HepG2 (cell line): ENCODE measurements at regions not wholly inside any gene's neighbourhood (a gene's known extent, or its start where the extent isn't known, plus 50 kb on each side); places are given as distances from the start of the nearest gene placed in this dataset.

ENCODE experiments used
- ATAC-seq: fragments of 200-7000 bp; cut with Tn5 transposase; 3 replicates; pipeline ENCODE4 v1.9.1; 2020; ENCODE audit warnings: mild to moderate bottlenecking, moderate library complexity
- BruUV-seq: library from RNA; stranded (reverse); fragments of 400-500 nt; replicated peaks from 2 replicates; lab custom pipeline; 2021; lab: Mats Ljungman, UMichigan
- CTCF ChIA-PET: fragments of 300-600 bp; formaldehyde crosslinking; extraction: SDS; loops from one replicate; lab custom pipeline; 2021; ENCODE audit warnings: low total read pairs, inconsistent platforms, low intra/inter-chr PET ratio; lab: Yijun Ruan, JAX
- POLR2A ChIA-PET: fragments of 350-600 bp; sonication (Branson Sonifier 250); formaldehyde crosslinking; loops from one replicate; lab custom pipeline; 2020; ENCODE audit warnings: antibody characterized with exemption, inconsistent platforms; lab: Yijun Ruan, JAX
- DNase-seq: peaks from one replicate; pipeline ENCODE4 v3.0.0-alpha.2; 2015; ENCODE audit warnings: low spot score
- FAIRE-seq: peaks from 3 replicates; lab custom pipeline; 2011; peaks lifted over from hg19 to GRCh38; lab: Jason Lieb, UNC
- H2AFZ ChIP-seq: one replicate; pipeline ENCODE4 v1.6.1; 2011; ENCODE audit warnings: low read length, inconsistent platforms
- H3K27ac ChIP-seq: fragments of 300-600 bp; 3 replicates; pipeline ENCODE4 v1.8.0; 2011; ENCODE audit warnings: mixed run types, mild to moderate bottlenecking, mixed read lengths, low read length, inconsistent platforms; ENCODE audit not compliant: insufficient read depth; ENCODE audit errors: extremely low read length
- H3K27me3 ChIP-seq, 2 experiments: fragments of 200-600 bp in 1 of 2; 2 replicates in 1 of 2; 3 replicates in 1 of 2; pipeline versions ENCODE4 v1.6.0 to v1.8.0; 2011; ENCODE audit warnings: low read length in 2 of 2, mild to moderate bottlenecking in 2 of 2, moderate library complexity in 2 of 2, inconsistent platforms in 1 of 2; ENCODE audit not compliant: insufficient read depth in 2 of 2, control insufficient read depth in 1 of 2
- H3K36me3 ChIP-seq, 2 experiments: fragments of 200-600 bp in 1 of 2; replicated peaks in 1 of 2; 2 replicates in 1 of 2; 3 replicates in 1 of 2; pipeline versions ENCODE4 v1.5.1 to v1.8.0; 2011; ENCODE audit warnings: low read length in 2 of 2, inconsistent platforms in 1 of 2; ENCODE audit not compliant: insufficient read depth in 2 of 2, control insufficient read depth in 1 of 2
- H3K4me1 ChIP-seq: 2 replicates; pipeline ENCODE4 v1.5.1; 2012; ENCODE audit warnings: low read length, inconsistent platforms; ENCODE audit not compliant: insufficient read depth
- H3K4me2 ChIP-seq: 2 replicates; pipeline ENCODE4 v1.6.0; 2011; ENCODE audit warnings: low read depth, low read length, inconsistent platforms
- H3K4me3 ChIP-seq, 3 experiments: fragments of 200-600 bp in 1 of 3; sonication (generic), shearing (Covaris generic) in 1 of 3; replicated peaks in 1 of 3; 2 replicates each; pipeline ENCODE4 v1.5.1; 2011 to 2016; ENCODE audit warnings: low read length in 3 of 3, inconsistent platforms in 2 of 3, low read depth in 2 of 3, mild to moderate bottlenecking in 2 of 3, control low read depth in 1 of 3, mixed read lengths in 1 of 3; ENCODE audit not compliant: insufficient read depth in 1 of 3
- H3K79me2 ChIP-seq: one replicate; pipeline ENCODE4 v1.6.1; 2011; ENCODE audit warnings: low read length, inconsistent platforms; ENCODE audit not compliant: insufficient read depth
- H3K9ac ChIP-seq: 2 replicates; pipeline ENCODE4 v1.6.0; 2011; ENCODE audit warnings: mild to moderate bottlenecking, low read depth, low read length, inconsistent platforms; ENCODE audit not compliant: insufficient read depth
- H3K9me3 ChIP-seq: 2 replicates; pipeline ENCODE4 v1.5.1; 2012; ENCODE audit warnings: mild to moderate bottlenecking, low read length
- H4K20me1 ChIP-seq: 2 replicates; pipeline ENCODE4 v1.6.0; 2011; ENCODE audit warnings: inconsistent platforms, mild to moderate bottlenecking, low read length, moderate library complexity; ENCODE audit not compliant: insufficient read depth
- GABPB1 ChIP-seq: IDR thresholded peaks from 2 replicates; pipeline ENCODE4 v1.6.1; 2016; ENCODE audit warnings: mild to moderate bottlenecking, missing genetic modification reagents, moderate library complexity, missing compliant biosample characterization
- MAFG ChIP-seq: sonication (generic); formaldehyde crosslinking; IDR thresholded peaks from 2 replicates; pipeline ENCODE4 v1.5.1; 2020; ENCODE audit warnings: mild to moderate bottlenecking, missing genetic modification reagents
- MEF2D ChIP-seq: sonication (generic); formaldehyde crosslinking; IDR thresholded peaks from 2 replicates; pipeline ENCODE4 v1.5.1; 2020; ENCODE audit warnings: mild to moderate bottlenecking, missing genetic modification reagents
- in situ Hi-C: cut with HindIII; loops from 2 replicates; pipeline ENCODE4 v1.10.0; 2017; ENCODE audit warnings: low pct_unique_long_range_greater_than_20kb; ENCODE audit not compliant: extremely low pct_ligation_motif_present
- intact Hi-C: fragments of 100-400 bp; cut with micrococcal nuclease; formaldehyde crosslinking; loops from one replicate; pipeline ENCODE4 v1.10.0; 2022; ENCODE audit not compliant: unreplicated experiment
- TF ChIP-seq, protein P1 (sequence below): IDR thresholded peaks from 2 replicates; pipeline ENCODE4 v1.6.1; 2016; ENCODE audit warnings: missing compliant biosample characterization, missing genetic modification reagents, borderline replicate concordance
- TF ChIP-seq, protein P2 (sequence below): sonication (generic); formaldehyde crosslinking; IDR thresholded peaks from one replicate; pipeline ENCODE4 v1.5.1; 2020; ENCODE audit warnings: mild to moderate bottlenecking, missing genetic modification reagents; ENCODE audit errors: not compliant biosample characterization

DNA sequence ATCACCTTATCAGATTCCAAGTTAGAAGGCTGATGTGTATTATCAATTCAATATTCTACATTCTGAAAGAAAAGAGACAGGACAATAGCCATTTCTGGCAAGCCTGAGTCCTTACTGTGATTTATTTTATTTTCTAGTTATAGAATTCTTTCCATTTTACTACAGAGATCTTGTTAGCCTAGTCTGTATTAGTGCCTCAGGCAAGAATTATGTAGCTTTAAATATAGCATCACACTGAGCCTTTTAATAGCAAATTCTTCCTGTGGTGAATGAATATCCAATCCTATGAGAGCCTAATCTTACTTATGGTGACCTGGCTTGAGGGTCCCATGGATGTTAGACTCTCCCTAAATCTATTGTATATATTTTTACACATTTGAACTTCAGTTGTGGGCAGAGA is 732.8 kb upstream of the CITED2 start:
- no peak for TF ChIP-seq MAFG
- TF ChIP-seq MEF2D (CRISPR knock-in tag) = no peak
- no peak for TF ChIP-seq GABPB1
- TF ChIP-seq, protein P1, sequence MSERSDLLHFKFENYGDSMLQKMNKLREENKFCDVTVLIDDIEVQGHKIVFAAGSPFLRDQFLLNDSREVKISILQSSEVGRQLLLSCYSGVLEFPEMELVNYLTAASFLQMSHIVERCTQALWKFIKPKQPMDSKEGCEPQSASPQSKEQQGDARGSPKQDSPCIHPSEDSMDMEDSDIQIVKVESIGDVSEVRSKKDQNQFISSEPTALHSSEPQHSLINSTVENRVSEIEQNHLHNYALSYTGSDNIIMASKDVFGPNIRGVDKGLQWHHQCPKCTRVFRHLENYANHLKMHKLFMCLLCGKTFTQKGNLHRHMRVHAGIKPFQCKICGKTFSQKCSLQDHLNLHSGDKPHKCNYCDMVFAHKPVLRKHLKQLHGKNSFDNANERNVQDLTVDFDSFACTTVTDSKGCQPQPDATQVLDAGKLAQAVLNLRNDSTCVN (CRISPR knock-in tag) = no peak
- TF ChIP-seq, protein P2, sequence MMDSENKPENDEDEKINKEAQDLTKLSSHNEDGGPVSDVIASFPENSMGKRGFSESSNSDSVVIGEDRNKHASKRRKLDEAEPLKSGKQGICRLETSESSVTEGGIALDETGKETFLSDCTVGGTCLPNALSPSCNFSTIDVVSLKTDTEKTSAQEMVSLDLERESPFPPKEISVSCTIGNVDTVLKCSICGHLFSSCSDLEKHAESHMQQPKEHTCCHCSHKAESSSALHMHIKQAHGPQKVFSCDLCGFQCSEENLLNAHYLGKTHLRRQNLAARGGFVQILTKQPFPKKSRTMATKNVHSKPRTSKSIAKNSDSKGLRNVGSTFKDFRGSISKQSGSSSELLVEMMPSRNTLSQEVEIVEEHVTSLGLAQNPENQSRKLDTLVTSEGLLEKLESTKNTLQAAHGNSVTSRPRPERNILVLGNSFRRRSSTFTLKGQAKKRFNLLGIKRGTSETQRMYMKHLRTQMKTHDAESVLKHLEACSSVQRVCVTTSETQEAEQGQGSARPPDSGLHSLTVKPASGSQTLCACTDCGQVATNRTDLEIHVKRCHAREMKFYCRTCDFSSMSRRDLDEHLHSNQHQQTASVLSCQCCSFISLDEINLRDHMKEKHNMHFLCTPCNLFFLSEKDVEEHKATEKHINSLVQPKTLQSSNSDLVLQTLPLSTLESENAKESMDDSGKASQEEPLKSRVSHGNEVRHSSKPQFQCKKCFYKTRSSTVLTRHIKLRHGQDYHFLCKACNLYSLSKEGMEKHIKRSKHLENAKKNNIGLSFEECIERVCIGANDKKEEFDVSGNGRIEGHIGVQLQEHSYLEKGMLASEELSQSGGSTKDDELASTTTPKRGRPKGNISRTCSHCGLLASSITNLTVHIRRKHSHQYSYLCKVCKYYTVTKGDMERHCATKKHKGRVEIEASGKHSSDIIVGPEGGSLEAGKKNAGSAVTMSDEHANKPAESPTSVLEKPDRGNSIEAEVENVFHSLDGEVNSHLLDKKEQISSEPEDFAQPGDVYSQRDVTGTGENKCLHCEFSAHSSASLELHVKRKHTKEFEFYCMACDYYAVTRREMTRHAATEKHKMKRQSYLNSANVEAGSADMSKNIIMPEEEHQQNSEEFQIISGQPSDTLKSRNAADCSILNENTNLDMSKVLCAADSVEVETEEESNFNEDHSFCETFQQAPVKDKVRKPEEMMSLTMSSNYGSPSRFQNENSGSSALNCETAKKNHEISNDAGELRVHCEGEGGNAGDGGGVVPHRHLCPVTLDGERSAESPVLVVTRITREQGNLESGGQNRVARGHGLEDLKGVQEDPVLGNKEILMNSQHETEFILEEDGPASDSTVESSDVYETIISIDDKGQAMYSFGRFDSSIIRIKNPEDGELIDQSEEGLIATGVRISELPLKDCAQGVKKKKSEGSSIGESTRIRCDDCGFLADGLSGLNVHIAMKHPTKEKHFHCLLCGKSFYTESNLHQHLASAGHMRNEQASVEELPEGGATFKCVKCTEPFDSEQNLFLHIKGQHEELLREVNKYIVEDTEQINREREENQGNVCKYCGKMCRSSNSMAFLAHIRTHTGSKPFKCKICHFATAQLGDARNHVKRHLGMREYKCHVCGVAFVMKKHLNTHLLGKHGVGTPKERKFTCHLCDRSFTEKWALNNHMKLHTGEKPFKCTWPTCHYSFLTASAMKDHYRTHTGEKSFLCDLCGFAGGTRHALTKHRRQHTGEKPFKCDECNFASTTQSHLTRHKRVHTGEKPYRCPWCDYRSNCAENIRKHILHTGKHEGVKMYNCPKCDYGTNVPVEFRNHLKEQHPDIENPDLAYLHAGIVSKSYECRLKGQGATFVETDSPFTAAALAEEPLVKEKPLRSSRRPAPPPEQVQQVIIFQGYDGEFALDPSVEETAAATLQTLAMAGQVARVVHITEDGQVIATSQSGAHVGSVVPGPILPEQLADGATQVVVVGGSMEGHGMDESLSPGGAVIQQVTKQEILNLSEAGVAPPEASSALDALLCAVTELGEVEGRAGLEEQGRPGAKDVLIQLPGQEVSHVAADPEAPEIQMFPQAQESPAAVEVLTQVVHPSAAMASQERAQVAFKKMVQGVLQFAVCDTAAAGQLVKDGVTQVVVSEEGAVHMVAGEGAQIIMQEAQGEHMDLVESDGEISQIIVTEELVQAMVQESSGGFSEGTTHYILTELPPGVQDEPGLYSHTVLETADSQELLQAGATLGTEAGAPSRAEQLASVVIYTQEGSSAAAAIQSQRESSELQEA = no peak
- ATAC-seq (no peak), DNase-seq (no peak), FAIRE-seq (no peak)
- POLR2A ChIA-PET = no interaction called here
- in situ Hi-C loops (no loop called here), intact Hi-C loops (loop anchor here (5.0 to 10.0 kb wide), 2 partner anchors 222 to 335 kb away; no protein-coding TSS in a partner anchor)
- Histone ChIP-seq H3K27me3 (no peaks in the 10 kb centered on the region), H3K4me2 (no peak overlapping the region), H3K27ac (no peak overlapping the region), H2AFZ (no peak overlapping the region), H3K79me2 (no peaks in the 10 kb centered on the region), H3K4me1 (0 out of 2 replicates have a peak, but pooled peaks cover 10% of the 10 kb centered on the region), H3K9me3 (peaks cover 4% of the 10 kb centered on the region; the same call in 1 of the 2 replicates), H4K20me1 (no peaks in the 10 kb centered on the region), H3K4me3 (no peak overlapping the region), H3K36me3 (no peaks in the 10 kb centered on the region), H3K9ac (no peak overlapping the region)
- CTCF ChIA-PET = no interaction called here
- BruUV-seq = no TSS peak
